GM03348 (cell line): ENCODE measurements at regions not wholly inside any gene's neighbourhood (a gene's known extent, or its start where the extent isn't known, plus 50 kb on each side); places are given as distances from the start of the nearest gene placed in this dataset.

Source experiments
- DNase-seq: peaks from one replicate; pipeline ENCODE4 v3.0.0; 2012; ENCODE audit warnings: low spot score

- no peak for DNase-seq
These were observed 197.4 kb upstream of the KLF14 start for GRCh38 chr7:130931423-130931822.

DNA sequence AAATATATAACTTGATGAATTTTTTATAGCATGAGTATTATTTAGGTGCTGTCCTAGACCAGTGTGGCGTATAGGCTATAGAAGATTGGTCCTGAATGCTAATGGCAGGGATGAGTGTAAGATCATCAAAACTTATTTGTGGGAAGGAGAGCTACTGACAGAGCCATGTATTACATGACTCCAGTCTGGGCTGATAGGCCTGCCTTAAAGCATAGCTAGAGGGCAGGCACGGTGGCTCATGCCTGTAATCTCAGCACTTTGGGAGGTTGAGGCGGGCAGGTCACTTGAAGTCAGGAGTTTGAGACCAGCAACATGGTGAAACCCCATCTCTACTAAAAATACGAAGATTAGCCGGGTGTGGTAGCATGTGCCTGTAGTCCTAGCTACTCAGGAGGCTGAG is 198.1 kb upstream of the KLF14 start:
- no peak for DNase-seq

DNA sequence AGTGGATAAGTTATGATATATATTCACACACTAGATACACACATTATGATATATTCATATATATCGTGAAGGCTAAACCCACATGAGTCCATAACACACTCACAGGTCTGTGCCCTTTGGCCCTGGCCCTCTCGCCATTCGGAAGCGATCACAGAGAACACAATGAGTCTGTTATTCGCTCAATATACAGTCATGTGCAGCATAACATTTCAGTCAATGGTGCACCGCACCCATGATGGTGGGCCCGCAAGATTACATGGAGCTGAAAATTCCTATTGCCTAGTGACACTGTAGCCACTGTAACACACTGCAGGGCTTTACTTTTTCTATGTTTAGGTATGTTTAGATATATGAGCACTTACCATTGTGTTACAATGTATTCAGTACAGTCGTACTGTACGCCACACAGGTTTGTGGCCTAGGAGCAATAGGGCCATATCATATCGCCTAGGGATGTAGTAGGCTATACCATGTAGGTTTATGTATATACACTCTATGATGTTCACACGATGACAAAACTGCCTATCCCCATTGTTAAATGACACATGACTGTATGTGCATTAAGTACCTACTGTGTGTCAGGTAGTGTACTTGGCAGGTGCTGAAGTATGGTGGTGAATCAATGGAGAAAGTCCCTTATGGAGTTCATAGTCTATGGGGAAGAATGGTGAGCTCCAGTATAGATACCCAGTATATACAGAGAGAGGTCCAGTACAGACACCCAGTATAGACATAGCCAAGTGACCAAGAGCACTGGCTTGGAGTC is 198.8 kb upstream of the KLF14 start:
- no peak for DNase-seq

GRCh38 chr7:130933919-130934318 is 199.9 kb upstream of the KLF14 start:
- DNase-seq = no peak

DNA sequence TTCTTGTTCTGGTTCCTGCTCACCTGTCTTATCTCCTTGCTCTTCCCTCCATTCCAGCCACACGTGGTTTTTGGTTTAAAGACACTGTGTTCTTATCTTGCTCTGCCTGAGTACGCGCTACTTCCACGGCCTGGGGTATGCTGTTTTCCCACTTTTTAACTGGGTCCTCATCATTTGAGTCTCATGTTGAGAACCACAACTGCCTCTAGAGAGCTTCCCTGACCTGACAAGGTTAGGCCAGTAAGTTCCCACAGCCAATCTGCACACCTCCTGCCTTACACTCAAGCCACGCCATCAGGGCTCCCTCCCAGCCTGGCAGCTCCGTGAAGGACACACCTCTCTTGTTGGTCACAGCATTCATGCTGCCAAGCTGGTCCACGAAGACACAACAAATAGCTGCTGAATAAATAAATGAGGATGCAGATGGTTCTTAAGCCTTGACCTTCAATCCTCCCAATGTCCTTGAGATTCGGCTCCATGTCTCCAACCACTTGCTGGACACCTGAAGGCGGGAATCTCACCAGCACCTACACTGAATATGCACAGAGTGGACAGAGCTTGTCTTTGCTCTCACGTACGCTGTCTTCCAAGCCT is 201.7 kb upstream of the KLF14 start:
- DNase-seq = no peak

DNA sequence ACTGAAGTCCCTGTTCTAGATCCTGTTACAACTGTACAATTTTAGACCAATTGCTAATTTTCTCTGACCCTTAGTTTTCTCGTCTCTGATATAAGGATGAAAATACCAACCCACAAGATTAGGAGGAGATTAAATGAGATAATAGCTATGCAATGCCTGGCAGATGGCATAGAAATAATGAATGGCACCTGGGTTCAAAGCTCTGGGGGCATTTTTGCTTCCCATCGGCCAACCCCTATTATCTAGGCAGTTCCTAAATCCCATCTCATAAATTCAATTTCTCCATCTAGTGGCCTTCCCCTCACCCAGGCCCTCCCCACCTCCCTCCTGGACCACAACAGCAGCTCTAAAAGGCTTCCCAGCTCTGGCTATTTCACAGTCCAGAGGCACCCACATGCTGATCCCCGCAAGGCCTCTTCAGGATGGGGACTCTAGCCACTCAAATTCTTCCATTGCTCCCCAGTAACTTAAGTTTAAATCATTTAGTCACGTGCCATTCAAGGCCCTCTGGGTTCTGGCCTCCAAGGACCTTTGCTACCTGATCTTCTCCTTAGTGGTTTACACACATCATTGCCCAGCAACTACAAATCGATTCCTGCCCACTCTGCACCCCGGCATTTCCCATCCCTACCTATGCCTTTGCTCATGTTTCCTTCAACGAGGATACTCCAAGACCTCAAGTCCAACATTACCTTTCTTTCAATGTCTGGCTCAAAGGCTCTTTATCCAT is 202.4 kb upstream of the KLF14 start:
- DNase-seq = no peak

DNA sequence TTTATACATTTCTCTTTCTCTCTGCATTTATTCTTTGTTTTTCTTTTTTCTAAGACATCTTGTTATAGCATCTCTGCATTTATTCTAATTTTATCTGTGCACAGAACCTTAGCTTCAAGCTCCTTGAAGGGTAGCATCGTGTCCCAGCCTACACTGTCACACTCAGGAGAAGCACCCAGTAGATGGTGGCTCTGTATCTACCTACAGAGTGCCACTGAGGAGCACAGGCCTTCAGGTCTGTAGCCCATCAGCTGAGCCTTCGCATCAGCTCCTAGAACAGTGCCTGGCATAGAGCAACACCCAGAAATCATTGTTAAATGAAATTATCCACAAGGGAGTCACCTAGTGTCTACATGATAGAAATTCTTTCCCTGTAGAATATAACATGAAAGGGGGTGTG is 203.0 kb upstream of the KLF14 start:
- no peak for DNase-seq

DNA sequence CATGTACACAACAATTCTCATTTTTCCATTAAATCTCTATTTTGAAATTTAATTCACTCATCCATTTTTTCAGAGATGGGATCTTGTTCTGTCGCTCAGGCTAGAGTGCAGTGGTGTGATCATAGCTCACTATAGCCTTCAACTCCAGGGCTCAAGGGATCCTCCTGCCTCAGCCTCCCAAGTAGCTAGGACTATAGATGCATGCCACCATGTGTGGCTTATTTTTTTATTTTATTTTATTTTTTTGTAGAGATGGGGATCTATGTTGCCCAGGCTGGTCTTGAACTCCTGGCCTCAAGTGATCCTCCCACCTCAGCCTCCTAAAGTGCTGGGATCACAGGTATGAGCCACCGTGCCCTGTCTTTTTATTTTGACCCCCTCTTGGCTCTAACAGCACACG is 203.8 kb upstream of the KLF14 start:
- no peak for DNase-seq

- DNase-seq = no peak
These were observed 204.7 kb upstream of the KLF14 start for GRCh38 chr7:130938661-130939060.

- DNase-seq = no peak
These were observed 205.5 kb upstream of the KLF14 start for GRCh38 chr7:130939321-130940095.

DNA sequence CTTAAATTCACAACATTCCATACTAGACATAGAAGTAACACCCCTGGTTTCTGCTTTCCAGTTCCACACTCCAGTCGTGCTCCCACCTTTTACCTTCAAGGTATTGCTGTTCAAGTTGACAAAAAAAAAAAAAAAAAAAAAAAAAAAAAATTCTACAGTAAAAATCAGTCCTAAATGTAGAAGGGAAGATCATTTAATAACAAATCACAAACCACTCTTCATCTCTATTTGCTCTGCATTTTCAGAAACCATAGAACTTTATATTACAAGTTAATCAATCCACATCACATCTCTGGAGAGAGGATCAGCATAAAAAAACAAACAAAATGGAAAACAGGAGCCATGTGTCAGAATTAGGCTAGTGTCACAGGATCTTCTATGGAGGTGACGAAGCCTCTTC is 206.3 kb upstream of the KLF14 start:
- DNase-seq = no peak

GRCh38 chr7:130940907-130941306 is 206.9 kb upstream of the KLF14 start:
- no peak for DNase-seq

- DNase-seq = no peak
These were observed 207.6 kb upstream of the KLF14 start for GRCh38 chr7:130941322-130942210.

DNA sequence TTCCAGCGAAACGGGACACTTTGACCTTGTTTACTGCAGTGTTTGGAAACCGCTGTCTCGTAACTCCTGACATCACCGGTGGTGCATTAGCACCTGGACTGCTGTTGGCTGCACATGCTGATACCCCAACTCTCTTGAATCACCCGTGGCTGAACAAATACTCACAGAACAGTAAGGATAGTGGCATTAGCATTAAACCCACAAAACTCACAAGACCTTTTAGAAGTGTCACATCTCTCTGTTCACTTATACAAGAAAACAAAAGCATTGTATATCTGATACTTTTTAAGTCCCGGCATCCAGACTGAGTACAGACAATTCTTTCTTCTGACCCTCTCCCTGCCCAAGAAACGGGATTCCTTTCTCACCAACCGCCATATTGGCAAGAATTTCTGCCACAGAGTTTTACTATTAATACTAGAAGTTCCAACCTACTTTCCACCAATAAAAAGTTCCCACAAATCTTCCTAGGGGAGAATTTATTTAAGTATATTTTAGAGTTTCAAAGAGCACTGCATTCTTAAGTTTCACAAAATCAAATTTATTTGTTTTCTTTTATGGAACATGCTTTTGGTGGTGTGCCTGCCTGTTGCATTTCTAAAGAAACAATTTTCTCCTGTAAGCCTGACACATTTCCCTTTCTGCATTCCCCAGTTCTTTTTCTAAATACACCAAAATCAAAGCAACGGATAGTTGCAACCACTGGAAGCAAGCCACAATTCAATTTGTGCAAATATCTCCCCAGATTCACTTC is 208.4 kb upstream of the KLF14 start:
- no peak for DNase-seq

DNA sequence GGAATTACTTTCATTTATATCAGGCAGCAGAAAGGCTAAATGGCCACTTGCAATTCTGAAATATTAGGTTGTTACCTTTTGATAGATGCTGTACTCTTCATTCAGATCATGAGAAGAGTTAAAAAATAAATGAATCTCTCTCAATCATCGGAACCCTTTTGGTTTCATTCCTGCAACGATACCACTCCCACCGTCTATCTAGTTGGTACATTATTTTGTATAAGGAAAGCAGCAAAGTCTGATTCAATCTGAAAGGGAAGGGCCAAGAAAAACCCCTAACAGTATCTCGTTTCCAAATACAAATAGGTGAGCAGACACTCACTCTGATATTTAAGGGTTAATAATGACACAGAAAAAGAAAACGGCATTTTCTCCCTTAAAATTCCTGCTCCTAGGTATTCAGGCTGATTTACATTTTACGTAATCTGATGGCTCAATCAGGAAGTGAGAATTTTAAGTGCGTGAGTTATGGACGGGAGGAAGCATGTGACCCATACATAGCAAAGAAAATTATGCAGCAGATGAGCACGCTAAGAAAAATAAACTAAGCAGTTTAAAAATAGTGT is 209.4 kb upstream of the KLF14 start:
- DNase-seq = peak; percentile 37

GRCh38 chr7:130943981-130944380 is 210.0 kb upstream of the KLF14 start:
- DNase-seq = no peak

- DNase-seq = no peak
These were observed 211.0 kb upstream of the KLF14 start for GRCh38 chr7:130944997-130945396.

DNA sequence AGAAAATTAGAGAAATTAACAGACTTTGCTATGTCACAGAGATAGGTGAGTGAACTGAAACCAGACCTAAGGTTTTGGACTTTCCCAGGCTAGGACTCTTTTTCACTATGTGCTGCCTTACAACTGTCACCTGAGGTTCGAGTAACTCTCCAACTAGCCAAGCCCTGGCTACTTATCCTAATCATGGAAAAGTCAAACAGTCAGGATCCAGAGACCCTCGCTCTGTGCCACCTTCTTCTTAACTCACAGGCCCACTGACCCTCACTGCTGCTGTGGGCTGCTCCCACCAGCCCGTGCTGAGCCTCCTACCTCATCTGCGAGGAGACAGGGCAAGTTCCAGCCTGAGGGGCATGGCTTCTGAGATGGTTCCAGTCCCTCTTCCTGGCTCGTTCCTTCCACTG is 211.4 kb upstream of the KLF14 start:
- no peak for DNase-seq

DNA sequence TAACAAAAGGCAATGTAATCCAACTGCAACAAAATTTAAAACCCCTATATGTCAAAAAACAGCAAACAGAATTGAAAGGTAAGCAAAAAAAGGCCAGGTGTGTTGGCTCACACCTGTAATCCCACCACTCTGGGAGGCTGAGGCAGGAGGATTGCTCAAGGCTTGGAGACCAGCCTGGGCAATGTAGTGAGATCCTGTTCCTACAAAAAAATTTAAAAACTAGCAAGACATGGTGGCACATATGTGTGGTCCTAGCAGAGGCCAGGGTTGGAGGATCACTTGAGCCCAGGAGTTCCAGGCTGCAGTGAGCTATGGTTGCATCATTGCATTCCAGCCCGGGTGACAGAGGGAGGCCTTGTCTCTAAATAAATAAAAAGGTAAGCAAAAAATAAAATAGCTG is 212.1 kb upstream of the KLF14 start:
- no peak for DNase-seq

DNA sequence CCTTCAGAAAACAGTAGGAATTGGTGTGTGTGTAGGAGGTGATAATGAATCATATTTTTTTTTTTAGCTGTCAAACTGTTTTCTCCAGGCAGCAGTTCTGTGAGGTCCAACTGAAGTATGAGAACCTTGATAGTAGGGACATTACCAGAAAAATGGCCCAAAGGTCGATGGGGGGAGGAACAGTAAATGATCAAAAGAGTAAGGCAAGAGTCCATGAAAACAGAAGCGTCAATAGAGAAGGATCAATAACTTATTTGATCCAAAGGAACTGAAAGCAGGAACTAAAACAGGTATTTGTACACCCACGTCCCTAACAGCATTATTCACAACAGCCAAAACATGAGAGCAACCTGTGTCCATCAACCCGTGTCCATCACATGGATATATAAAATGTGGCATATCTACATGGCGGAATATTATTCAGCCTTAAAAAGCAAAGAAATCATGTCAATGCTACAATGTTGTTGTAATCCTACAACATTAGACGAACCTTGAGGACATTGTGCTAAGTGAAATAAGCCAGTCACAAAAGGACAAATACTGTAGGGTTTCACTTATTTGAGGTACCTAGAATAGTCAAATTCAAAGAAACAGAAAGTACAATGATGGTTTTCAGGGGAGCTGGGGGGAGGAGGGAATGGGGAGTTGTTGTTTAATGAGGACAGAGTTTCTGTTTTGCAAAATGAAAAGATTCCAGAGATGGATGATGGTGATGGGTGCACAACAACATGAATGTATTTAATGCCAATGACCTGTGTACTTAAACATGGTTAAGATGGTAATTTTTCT is 214.0 kb upstream of the KLF14 start:
- no peak for DNase-seq
